Smooth muscle cell (in vitro differentiated cells): ENCODE measurements at regions not wholly inside any gene's neighbourhood (a gene's known extent, or its start where the extent isn't known, plus 50 kb on each side); places are given as distances from the start of the nearest gene placed in this dataset.
"Not testable (repeated sequence)": the region's sequence is repeated elsewhere in the genome, so short reads cannot be mapped to it uniquely, and the experiment has no call there.

ENCODE experiments used
- DNase-seq: peaks from one replicate; lab custom pipeline; 2025; ENCODE audit not compliant: unreplicated experiment; lab: John Stamatoyannopoulos, UW
- H2AFZ ChIP-seq: fragments of 200-600 bp; sonication (generic); 2 replicates; pipeline ENCODE4 v1.6.0; 2016; ENCODE audit warnings: antibody characterized with exemption, low read depth, mild to moderate bottlenecking
- H3F3A ChIP-seq: fragments of 200-600 bp; sonication (generic); 2 replicates; pipeline ENCODE4 v1.6.0; 2017; ENCODE audit warnings: antibody characterized with exemption, low read depth
- H3K27ac ChIP-seq: fragments of 200-600 bp; sonication (generic); 2 replicates; pipeline ENCODE4 v1.5.1; 2016; ENCODE audit warnings: low read depth, mild to moderate bottlenecking
- H3K27me3 ChIP-seq: fragments of 200-600 bp; sonication (generic); 2 replicates; pipeline ENCODE4 v1.6.1; 2016; ENCODE audit warnings: low read depth, mild to moderate bottlenecking
- H3K36me3 ChIP-seq: fragments of 200-600 bp; sonication (generic); 2 replicates; pipeline ENCODE4 v1.5.1; 2016; ENCODE audit warnings: low read depth
- H3K4me1 ChIP-seq: fragments of 200-600 bp; sonication (generic); 2 replicates; pipeline ENCODE4 v1.5.1; 2016; ENCODE audit warnings: low read depth
- H3K4me2 ChIP-seq: fragments of 200-600 bp; sonication (generic); 2 replicates; pipeline ENCODE4 v1.6.0; 2016; ENCODE audit warnings: mild to moderate bottlenecking
- H3K4me3 ChIP-seq: fragments of 200-600 bp; sonication (generic); 2 replicates; pipeline ENCODE4 v1.5.1; 2016; ENCODE audit warnings: mild to moderate bottlenecking
- H3K79me2 ChIP-seq: fragments of 200-600 bp; sonication (generic); 2 replicates; pipeline ENCODE4 v1.6.0; 2016; ENCODE audit warnings: low read depth, mild to moderate bottlenecking
- H3K9ac ChIP-seq: fragments of 200-600 bp; sonication (generic); 2 replicates; pipeline ENCODE4 v1.6.0; 2016; ENCODE audit warnings: low read depth
- H3K9me3 ChIP-seq: fragments of 200-600 bp; sonication (generic); replicated peaks from 2 replicates; pipeline ENCODE4 v1.5.1; 2016; ENCODE audit warnings: low read depth
- H4K20me1 ChIP-seq: fragments of 200-600 bp; sonication (generic); 2 replicates; pipeline ENCODE4 v1.6.0; 2016; ENCODE audit warnings: low read depth
- WGBS: methylation state at CpG from one replicate; pipeline ENCODE4 v1.1.7; 2016; ENCODE audit warnings: low lambda C conversion rate; 5-methylcytosine and 5-hydroxymethylcytosine counted together
- TF ChIP-seq, protein P1 (sequence below): fragments of 200-600 bp; sonication (generic); IDR thresholded peaks from 2 replicates; pipeline ENCODE4 v1.5.1; 2017; ENCODE audit warnings: borderline replicate concordance, mild to moderate bottlenecking, antibody characterized with exemption; ENCODE audit not compliant: insufficient read depth, poor library complexity, severe bottlenecking

DNA sequence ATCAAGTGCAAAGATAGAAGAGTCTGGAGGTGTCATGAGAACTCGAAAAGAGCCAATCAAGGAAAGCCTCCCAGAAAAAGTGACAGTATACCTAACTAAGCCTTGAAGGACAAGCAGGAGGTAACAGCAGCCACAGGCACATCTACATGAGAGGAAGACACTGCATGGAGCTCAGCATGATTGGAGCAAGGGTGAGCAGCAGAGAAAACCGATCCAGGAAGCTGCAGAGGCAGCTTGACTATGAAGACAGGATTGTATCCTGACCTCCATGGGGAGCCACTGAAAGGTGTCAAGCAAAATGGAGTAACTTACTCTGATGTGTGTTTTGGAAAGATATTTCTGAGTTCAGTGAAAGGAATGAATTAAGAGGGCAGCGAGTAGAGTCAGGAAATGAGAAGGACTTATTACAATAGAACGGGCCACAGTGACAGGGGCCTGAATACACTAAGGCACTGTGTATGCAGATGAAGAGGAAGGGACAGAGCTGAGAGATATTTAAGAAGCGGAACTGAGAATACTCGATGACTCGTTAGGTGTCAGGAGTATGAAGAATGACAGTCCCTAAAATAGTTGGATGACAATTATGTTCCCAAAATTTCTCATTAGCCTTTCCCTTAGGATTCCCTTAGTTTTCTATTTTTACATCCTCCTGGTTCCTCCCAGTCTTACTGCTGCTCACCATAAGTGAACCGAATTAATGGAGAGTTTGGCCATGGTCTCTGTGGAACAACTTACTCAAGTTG lies 139.3 kb upstream of the NFIA start:
- DNase-seq, result no peak
- H3K4me1 ChIP-seq, result no peaks in the 10 kb centered on the region
- no peaks in the 10 kb centered on the region for H3F3A ChIP-seq
- peak overlapping the region; percentile 35 for H3K27ac ChIP-seq
- 72% methylated on average over 8 of the region's 8 CpGs for WGBS
- no peaks in the 10 kb centered on the region for H4K20me1 ChIP-seq
- TF ChIP-seq, protein P1, sequence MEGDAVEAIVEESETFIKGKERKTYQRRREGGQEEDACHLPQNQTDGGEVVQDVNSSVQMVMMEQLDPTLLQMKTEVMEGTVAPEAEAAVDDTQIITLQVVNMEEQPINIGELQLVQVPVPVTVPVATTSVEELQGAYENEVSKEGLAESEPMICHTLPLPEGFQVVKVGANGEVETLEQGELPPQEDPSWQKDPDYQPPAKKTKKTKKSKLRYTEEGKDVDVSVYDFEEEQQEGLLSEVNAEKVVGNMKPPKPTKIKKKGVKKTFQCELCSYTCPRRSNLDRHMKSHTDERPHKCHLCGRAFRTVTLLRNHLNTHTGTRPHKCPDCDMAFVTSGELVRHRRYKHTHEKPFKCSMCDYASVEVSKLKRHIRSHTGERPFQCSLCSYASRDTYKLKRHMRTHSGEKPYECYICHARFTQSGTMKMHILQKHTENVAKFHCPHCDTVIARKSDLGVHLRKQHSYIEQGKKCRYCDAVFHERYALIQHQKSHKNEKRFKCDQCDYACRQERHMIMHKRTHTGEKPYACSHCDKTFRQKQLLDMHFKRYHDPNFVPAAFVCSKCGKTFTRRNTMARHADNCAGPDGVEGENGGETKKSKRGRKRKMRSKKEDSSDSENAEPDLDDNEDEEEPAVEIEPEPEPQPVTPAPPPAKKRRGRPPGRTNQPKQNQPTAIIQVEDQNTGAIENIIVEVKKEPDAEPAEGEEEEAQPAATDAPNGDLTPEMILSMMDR, result no peak
- no peaks in the 10 kb centered on the region for H3K79me2 ChIP-seq
- no peak overlapping the region for H3K4me2 ChIP-seq
- no peaks in the 10 kb centered on the region for H3K27me3 ChIP-seq
- no peak overlapping the region for H2AFZ ChIP-seq
- H3K4me3 ChIP-seq, result no peak overlapping the region
- H3K9ac ChIP-seq, result no peak overlapping the region
- no peaks in the 10 kb centered on the region for H3K9me3 ChIP-seq
- no peaks in the 10 kb centered on the region for H3K36me3 ChIP-seq

DNA sequence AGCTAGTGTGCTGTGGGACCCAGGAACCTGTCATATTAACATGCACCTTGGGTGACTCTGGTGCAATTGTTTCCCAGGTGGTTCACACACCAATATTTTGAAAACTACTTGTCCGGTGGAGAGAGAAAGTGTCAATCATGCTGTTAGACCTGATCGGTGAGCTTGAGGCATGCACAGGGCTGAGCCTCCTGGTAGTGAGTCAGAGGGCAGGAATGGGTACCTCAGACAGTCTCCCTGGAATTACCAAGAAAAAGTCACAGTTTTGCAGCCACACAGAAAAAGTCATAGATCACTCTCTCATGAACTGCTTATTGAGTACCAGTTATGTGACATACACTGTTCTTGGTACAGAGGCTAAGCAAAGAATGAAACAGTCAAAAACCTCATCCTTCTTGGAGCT lies 140.1 kb upstream of the NFIA start:
- TF ChIP-seq, protein P1, result no peak
- Histone ChIP-seq H3K9me3 (no peaks in the 10 kb centered on the region), H4K20me1 (no peaks in the 10 kb centered on the region), H3K4me2 (no peak overlapping the region), H3K27me3 (no peaks in the 10 kb centered on the region), H3K36me3 (no peaks in the 10 kb centered on the region), H3K4me3 (no peak overlapping the region), H3K9ac (no peak overlapping the region), H3K27ac (peak overlapping the region; percentile 35), H3K4me1 (no peaks in the 10 kb centered on the region), H2AFZ (no peak overlapping the region), H3K79me2 (no peaks in the 10 kb centered on the region), H3F3A (no peaks in the 10 kb centered on the region)
- DNase-seq, result no peak
- WGBS, result 30% methylated on average over 2 of the region's 2 CpGs

DNA sequence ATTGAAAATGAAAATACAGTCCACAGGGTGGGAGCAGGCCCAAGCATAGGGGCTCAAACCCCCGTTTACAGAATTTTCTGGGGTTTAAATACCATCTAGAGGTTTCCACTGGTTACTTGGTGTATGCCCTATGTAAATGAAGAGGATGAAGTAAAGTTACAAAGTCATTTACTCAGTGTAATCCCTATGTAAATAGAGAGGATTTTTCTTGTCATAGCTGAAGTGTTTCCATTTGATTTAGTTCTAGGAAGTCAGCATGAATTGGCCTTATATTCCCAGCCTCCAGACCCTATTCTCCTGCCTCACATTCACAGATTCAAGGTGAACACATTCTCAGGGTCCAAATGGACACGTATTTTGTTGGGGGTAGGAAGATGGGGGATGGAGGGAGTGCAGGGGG lies 141.7 kb upstream of the NFIA start:
- H3K4me3 ChIP-seq, H3K9ac ChIP-seq, H3K4me1 ChIP-seq, H3K36me3 ChIP-seq, H3K27me3 ChIP-seq, H3K79me2 ChIP-seq, DNase-seq, H3K4me2 ChIP-seq, H3K9me3 ChIP-seq, H2AFZ ChIP-seq, H4K20me1 ChIP-seq, H3K27ac ChIP-seq, H3F3A ChIP-seq: not testable (repeated sequence)
- WGBS, result 72% methylated on average over 2 of the region's 2 CpGs

DNA sequence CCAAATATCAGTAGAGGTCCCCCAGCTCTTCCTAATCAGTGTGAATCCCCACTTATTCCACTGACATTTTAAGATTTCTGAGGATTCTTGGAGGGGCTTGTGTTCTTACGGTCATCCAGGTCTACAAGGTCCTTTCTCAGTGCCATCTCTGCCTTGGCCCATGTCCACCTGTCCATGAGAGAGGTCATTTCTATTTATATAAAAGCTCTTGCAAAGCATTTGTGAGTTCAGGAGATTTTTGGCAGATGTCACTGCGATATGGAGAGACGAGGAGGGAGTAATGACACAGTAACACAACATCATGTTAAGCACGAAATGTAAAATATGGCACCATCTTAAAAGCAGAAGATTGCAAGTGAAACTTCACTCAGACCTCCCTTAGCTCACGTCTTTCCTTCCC lies 144.6 kb upstream of the NFIA start:
- Histone ChIP-seq H4K20me1 (no peaks in the 10 kb centered on the region), H3K4me2 (no peak overlapping the region), H2AFZ (no peak overlapping the region), H3K27ac (no peak overlapping the region), H3K9ac (no peak overlapping the region), H3K27me3 (no peaks in the 10 kb centered on the region), H3F3A (no peaks in the 10 kb centered on the region), H3K79me2 (no peaks in the 10 kb centered on the region), H3K4me1 (no peaks in the 10 kb centered on the region), H3K4me3 (no peak overlapping the region), H3K9me3 (no peaks in the 10 kb centered on the region), H3K36me3 (no peaks in the 10 kb centered on the region)
- 92% methylated on average over 5 of the region's 5 CpGs for WGBS
- TF ChIP-seq, protein P1, result no peak
- DNase-seq, result no peak
